NT2/D1 (cell line): ENCODE measurements at regions not wholly inside any gene's neighbourhood (a gene's known extent, or its start where the extent isn't known, plus 50 kb on each side); places are given as distances from the start of the nearest gene placed in this dataset.

Source experiments
- SUZ12 ChIP-seq: IDR thresholded peaks from 2 replicates; pipeline ENCODE4 v1.6.1; 2011; ENCODE audit not compliant: insufficient read length, insufficient read depth; ENCODE audit errors: extremely low read depth
- YY1 ChIP-seq: IDR thresholded peaks from 2 replicates; pipeline ENCODE4 v1.6.1; 2011; ENCODE audit not compliant: insufficient read length, insufficient read depth
- ZNF274 ChIP-seq: IDR thresholded peaks from 2 replicates; pipeline ENCODE4 v1.6.1; 2011; ENCODE audit warnings: mild to moderate bottlenecking, low read depth, low read length

DNA sequence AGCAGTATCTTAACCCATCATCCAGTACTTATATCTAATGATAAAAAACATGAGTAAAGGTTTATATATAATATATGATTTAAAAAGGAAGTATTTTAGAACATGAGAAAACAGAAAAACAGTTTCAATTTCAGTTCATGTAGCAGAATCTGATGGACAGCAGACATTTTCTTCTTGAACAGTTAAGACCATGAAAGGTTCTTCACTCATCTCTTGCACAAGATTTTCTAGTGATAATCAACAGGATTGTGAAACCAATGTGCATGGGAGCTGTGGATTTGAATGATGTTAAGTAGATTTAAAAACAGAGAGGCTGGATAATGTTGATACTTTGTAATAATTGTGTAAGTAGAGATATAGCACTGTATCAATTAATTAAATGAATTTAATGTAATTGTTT lies 1297.6 kb downstream of the BRINP3 start:
- TF ChIP-seq YY1 (no peak), SUZ12 (no peak), ZNF274 (no peak)
